SW480 (cell line): ENCODE measurements at regions not wholly inside any gene's neighbourhood (a gene's known extent, or its start where the extent isn't known, plus 50 kb on each side); places are given as distances from the start of the nearest gene placed in this dataset.
"Not testable (repeated sequence)": the region's sequence is repeated elsewhere in the genome, so short reads cannot be mapped to it uniquely, and the experiment has no call there.

Experiments used
- DNase-seq: peaks from one replicate; pipeline ENCODE4 v3.0.0-alpha.2; 2016; ENCODE audit warnings: low spot score

DNA sequence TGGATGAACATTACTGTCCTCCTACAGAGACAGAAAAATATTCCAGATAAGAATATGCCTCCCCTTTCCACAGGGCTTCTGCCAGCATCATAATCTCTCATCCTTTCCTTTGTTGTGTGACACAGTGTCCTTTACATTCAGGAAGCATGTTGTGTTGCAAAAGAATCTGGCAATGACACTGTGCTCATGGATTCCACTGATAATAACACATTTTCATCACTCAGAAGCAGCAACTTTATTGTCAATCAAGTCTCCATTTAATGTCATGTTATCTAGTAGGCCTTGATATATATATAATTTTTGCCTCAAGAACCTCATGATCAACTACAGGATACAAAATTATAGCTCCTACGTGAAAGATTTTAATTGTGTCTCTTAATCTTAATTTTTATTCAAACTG lies 833.9 kb downstream of the FSTL5 start:
- no peak for DNase-seq

DNA sequence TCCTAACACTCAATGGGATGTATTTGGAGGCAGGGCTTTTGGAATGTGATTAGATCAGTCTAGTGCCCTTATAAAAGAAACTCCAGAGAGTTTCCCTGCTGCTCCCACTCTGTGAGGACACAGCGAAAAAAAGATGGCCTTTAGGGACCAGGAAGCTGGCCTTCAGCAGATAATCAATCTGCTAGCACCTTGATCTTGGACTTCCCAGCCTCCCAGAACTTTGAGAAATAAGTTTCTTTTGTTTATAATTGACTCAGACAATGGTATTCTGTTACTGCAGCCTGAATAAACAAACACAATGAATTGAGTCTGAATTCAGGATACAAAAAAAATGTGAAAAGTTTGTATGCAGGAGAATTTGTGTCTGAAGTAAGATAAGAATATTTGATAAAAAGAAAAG lies 842.1 kb downstream of the FSTL5 start:
- DNase-seq = no peak

DNA sequence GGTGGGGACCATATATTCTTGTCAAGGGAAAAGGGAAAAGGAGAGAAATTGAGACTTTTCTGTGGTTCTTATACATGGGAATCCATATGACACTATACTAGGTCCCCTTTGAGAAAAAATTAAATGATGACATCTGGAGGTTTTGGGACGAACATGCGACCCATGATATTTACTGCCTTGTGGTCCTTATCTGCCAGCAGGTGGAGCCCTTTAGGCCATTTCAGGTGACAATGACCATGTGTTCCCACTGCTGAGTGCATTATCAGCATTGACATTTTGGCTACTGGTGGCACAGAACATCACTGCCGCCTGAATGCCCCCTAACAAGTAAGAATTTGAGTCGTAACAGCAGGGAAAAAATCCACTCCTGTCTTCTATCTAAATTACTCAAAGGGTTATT lies 843.4 kb downstream of the FSTL5 start:
- no peak for DNase-seq

DNA sequence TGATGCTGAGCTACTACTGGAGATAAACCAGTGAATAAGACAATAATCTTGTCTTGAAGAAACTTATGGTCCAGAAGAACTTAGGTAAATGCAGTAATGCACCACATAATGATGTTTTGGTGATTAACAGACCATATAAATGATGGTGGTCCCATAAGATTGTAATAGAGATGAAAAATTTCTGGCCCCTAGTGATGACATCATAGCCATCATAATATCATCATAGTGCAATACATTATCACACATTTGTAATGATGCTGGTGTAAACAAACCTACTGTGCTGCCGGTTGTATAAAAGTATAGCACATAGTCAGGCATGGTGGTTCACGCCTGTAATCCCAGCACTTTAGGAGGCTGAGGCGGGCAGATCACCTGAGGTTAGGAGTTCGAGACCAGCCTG lies 846.8 kb downstream of the FSTL5 start:
- no peak for DNase-seq

DNA sequence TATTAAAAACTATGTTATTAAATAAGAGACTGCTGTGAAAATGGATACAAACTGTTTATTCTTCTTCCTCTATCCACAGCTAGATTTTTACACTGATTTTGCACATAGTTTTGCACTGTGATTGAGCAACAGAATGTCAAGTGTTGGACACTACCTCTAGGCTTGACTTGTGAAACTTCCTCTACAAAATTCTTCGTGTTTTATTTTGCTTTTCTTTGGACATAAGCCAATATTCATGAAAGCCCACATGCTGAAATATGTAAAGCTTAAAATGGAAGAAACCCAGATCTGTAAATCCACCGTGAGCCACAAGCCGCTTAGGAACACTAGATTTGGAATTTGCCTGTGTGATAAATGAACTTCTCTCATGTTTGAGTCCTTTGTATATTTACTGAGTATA lies 849.4 kb downstream of the FSTL5 start:
- no peak for DNase-seq

DNA sequence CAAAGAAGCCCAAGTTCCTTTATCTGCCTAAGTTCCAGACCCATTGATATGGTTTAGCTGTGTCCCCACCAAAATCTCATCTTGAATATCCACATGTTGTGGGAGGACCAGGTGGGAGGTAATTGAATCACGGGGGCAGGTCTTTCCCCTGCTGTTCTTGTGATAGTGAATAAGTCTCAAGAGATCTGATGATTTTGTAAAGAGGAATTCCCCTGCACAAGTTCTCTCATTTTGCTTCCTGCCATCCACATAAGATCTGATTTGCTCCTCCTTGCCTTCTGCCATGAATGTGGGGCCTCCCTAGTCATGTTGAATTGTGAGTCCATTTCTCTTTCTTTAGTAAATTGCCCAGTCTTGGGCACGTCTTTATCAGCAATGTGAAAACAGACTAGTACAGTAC lies 860.2 kb downstream of the FSTL5 start:
- no peak for DNase-seq

DNA sequence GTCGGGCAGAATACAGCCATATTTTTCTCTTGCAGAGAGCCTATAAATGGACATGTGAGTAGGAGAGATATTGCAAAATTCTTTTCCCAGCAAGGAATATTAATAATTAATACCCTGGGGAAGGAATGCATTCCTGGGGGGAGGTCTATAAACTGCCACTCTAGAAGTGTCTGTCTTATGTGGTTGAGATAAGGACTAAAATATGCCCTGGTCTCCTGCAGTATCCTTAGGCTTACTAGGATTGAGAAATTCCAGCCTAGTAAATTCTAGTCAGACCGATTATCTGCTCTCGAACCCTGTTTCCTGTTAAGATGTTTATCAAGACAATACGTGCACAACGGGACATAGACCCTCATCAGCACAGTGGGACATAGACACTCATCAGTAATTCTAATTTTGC lies 872.6 kb downstream of the FSTL5 start:
- DNase-seq = no peak

DNA sequence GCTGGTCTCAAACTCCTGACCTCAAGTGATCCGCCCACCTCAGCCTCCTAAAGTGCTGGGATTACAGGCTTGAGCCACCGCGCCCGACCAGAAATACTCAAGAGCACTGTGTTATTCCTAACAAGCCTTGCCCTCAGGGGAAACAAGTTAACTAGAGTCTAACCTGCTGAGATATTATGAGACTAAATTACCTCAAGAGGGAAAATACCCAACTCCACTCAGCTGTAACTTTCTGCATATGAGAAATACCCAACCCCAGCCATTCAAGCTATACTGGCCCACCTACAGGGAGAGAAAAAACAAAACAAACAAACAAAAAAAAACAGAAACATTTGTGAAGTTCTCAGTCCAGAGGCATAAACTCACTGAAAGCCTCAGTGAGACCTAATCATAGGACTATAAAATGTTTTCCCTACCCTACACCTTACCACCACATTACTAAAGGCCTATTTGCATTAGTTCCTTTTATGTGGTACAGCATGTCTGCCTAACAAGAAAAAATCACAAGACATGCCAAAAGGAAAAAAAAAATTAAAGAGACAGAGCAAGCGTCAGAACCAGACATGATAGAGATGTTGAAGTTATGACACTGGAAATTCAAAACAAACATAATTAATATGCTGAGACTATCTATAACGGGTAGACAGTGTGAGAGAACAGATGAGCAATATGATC lies 876.0 kb downstream of the FSTL5 start:
- no peak for DNase-seq

DNA sequence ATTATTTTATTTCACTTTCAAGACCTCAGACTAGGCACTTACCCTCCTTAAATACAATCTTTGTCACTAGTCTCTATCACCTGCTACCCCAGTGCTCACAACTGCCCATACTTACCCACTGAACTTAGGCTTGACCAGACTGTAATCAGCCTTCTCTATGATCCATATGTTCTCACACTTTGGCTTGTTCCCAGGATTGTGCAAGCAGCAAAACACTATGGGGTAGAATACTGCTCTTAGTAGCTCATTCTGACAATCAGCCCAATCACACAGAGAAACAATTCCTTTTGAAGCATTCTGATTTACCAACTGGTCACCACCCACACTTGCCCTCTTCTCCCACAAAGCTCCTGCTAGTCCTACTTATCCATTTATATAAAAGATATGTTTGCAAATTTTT lies 878.3 kb downstream of the FSTL5 start:
- no peak for DNase-seq

DNA sequence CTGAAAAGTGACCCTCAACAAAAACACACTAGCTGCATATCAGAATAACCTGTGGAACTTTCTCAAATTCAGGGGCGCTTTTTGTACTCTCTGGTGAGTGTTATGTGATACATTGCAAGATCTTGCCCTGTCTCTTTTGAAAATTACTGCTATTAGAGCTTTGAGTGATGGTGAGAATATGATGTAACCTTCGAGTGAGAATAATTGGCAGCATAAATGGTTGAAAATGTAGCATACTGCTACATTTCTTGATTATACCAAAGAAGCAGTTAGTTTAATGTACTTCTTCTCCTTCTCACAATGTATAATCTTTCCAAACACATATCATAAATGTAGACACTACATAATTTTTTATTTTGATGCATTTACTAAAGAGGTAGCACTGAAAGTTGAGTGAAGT lies 882.9 kb downstream of the FSTL5 start:
- no peak for DNase-seq

DNA sequence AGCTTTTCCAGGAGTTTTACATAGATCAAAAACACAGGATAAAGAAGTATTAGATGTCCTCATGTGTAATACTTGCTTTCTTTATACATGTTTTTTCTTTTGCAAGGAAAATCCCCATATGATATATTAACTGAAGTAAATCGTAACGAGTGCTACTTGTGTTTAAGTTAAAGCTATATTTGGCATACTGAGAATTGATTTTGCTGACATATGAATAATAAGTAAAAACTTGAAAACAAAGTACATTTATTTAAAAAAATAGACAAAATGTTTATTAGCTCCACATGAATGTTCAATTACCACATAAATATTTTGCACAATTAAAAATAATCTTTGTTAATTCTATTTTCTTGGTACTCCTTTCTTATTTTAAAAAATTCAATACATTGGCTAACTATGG lies 884.7 kb downstream of the FSTL5 start:
- no peak for DNase-seq

DNA sequence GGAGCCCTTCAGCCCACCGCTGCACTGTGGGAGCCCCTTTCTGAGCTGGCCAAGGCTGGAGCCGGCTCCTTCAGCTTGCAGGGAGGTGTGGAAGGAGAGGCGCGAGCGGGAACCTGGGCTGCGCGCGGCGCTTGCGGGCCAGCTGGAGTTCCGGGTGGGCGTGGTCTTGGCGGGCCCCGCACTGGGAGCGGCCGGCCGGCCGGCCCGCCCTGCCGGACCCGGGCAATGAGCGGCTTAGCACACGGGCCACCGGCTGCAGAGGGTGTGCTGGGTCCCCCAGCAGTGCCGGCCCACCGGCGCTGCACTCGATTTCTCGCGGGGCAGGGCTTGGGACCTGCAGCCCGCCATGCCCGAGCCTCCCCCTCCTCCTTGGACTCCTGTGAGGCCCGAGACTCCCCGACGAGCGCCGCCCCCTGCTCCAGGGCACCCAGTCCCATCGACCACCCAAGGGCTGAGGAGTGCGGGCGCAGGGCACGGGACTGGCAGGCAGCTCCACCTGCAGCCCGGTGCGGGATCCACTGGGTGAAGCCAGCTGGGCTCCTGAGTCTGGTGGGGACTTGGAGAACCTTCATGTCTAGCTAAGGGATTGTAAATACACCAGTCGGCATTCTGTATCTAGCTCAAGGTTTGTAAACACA lies 886.5 kb downstream of the FSTL5 start:
- not testable (repeated sequence) for DNase-seq

DNA sequence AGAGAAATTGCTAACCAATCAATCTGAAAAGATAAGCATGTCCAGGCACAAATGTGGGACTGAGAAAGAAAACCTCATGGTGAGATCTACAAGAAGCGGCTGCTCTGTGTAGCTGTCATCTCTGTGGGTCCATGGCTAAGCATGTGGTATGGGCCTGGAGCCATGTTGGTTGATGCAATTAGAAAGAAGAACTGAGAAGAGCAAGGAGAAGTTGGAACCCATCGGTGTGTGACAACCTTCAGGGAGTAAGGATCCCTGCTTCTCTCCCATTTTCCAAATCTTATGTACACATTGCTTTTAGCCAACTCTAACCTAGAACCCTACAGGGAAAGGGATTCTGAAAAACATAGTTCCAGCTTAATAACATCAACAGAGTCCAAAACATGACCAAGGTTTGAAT lies 890.2 kb downstream of the FSTL5 start:
- DNase-seq = no peak

DNA sequence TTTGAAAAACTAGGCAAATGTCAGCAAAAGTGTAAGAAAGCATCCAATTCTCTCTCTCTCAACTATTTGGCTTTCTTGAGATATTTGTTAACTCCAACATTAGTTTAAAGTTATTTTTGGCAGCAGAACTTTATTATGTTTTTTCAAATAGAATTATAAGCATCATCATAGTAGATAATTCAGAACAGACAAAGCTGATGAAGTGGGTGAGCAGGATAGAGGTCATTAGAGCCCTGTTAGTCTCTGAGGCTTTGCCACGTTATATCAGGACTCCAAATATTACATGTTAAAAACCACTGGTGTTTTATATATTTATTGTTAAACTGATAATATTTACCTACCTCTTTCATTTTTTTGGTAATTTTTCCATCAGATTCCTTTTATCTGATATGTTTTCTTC lies 903.0 kb downstream of the FSTL5 start:
- no peak for DNase-seq

DNA sequence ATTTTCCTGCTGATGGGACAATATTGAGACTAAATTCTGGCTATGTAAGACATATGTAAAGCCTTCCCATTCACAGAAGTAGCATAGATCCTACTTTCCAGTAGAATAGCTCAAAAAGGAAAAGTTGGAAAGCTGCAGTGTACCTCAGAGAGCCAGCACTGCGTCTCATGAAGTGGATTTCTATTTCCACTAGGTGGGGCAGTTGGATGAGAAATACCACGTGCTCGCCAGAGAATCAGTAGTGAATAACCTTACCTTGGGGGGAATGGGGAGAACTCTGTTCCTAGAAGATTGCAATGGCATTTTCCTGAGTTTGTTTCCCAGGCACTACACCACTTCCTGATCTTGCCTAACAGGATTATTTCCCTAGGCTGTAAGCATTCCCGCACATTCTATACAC lies 907.1 kb downstream of the FSTL5 start:
- DNase-seq = no peak

DNA sequence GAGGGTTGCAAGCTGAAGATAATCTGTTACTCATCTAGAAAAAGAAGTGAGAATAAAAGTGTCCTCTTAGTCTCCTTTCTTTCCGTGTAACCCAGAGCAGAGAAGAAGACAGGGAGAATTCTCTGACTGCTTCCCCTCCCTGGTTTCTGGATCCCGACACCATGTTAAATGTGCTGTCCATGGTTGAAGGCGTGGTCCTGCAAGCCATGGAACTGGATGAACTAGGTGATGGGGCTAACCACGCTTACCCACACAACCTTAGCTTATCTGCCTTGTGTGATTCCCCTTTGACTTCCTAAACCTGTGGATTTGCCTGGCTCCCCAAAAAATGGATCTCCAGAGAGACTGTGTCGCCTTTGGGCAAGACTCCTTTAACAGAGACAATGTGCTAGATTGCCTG lies 907.6 kb downstream of the FSTL5 start:
- DNase-seq = no peak

DNA sequence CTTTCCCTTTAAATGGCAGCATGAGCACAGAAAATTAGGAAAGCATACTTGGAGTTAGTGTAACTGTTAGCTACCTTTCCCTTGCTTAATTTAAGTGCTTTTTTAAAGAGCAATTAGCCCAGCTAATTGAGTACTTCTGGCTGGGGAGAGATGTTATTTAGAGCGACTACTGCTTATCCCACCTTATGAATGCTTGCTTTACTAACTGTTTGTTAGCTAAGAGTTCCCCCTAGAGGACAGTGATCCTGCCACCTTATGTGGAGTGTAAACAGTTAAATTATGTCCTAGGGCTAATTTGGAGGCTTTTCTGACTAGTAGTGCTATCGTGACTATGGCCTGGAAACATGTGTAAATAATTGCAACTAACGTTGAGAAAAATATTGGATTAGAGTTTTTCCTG lies 909.4 kb downstream of the FSTL5 start:
- no peak for DNase-seq

DNA sequence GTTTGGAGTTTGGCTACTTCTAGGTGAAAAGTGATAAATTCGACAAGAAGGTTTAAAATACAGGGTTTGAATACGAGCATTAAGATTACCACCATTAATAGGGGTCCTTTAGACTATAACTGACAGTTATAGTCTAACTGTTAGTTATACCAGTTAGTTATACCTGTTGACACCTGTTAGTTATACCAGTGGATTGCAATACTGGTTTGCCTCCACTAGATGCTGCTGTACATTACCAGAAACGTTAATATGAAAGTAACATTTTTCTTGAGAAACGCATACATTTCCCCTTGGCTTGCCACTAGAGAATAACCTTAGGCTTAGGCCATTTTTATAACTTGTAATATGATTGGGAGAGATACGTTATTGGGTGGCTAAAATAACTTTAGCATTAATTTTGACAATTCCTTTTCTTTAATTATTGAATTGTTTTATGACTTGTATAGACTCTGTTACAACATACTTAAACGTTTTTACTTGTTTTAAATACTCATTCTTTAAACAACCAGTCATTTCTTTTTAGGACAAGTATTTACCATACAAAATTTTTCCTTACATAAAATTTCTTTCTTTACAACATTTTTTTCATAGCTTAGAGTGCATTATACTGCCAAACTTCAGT lies 911.2 kb downstream of the FSTL5 start:
- peak; percentile 6 for DNase-seq

DNA sequence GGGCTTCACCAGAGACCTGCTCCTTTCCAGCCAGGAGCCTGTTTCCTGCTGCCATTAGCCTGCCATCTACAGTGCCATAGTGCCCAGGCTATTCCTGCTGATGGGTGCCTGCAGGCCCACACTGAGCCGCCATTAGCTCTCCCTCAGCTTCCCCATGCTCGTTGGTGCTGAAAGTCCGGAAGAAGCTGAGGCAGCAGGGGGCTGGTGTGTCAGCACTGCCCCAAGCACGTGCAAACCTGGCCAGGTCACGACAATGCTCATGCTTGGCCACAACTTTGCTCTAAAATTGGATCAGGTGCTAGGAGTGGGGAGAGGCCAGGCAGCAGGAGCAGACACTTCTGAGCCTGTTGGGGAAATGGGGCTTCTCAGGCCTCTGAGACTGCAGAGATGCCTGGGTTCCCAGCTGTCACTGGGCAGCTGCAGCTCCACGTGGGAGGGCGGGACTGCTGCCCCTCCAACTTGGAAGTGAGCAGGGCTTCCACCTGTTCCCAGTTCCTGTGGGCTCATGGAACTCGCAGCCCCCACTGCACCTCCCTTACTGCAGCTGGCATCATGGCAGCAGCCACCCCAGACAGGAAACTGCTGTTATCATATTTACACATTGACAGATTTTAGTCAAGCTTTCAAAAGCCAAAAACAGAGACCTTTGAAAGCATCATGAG lies 913.9 kb downstream of the FSTL5 start:
- no peak for DNase-seq

DNA sequence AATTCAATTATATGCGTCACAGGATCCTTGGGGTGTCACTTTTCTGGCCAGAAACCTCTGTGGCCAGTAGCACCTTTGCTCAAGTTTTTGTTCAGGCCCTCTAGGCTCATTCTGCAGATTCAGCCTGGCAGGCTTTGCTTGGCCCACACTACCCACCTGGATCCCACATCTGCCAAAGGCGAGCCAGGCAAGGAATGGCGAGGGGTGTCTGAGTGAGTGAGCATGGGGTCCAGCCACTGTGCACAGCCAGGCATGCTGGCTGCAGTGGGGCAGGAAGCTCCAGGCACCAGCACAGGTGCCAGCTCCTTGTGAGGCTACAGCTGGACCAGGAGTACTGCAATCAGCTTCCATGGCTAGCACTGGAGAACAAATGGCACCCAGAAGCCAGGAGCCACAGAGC lies 914.9 kb downstream of the FSTL5 start:
- no peak for DNase-seq

DNA sequence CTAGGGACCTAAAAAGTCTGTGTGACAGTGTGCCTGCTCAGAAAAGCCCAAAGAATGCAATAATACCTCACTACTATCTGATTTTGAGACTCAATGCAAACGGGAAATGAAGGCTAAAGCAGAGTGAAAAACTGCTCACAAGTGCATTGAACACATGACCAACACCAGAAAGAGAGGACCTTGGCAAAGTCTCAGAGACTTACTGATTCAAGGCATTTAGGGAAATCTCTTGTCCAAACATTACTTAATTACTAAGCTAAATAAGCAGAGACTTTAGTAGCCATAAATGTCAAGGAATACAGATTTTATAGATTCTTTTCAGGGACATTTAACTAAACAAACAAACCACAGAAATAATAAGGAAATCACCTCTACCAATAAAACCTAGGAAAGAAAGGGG lies 916.0 kb downstream of the FSTL5 start:
- no peak for DNase-seq

DNA sequence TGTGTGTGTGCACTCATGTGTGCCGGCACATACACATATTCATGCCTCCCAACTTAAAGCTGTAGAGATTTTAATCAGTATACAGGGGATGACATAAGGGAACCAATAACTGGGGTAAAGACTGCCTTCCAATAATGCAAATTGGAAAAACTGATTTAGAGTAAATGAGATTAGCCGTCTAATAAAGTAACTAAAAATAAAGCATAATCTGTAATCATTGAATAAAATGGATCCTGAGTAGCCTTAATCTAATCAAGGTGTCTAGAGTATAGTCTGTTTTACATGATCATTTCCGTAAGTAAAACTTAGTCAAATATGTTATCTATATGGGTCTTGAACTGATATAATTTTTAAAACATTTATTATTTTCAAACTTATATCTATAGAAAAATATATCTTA lies 925.8 kb downstream of the FSTL5 start:
- no peak for DNase-seq

DNA sequence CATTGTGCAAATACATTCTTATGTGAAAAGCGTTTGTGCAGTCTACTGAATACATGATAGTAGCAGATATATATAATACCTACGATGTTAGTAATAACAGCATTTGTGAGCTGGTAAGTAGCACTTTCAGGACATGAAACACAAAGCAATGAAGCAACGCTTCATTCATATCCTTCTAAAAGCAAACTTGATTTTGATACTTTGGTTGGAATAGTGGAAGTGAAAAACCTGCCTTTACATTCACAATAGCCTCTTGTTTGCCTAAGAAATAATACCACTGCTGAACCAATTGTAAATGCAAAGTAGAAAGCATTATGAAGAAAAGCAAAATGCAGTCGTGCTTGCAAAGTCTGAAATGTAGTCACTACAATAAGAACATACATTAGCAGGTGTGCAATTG lies 926.3 kb downstream of the FSTL5 start:
- DNase-seq = no peak
